ENCODE measurements at regions not wholly inside any gene's neighbourhood (a gene's known extent, or its start where the extent isn't known, plus 50 kb on each side); places are given as distances from the start of the nearest gene placed in this dataset.

DNA sequence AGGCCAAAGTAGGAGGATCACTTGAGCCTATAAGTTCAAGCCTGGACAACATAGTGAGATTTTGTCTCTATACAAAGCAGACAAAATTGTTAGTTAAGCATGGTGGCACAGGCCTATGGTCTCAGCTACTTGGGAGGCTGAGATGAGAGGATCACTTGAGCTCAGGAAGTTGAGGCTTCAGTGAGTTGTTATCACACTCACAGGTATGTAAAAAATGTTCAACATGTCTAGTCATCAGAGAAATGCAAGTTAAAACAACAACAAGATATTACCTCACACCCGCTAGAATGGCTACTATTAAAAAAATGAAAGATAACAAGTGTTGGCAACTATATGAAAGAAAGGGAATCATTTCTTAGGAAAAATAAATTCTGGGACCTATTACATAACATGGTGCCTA is 341.5 kb upstream of the ST8SIA4 start:
- TF ChIP-seq, protein P1, sequence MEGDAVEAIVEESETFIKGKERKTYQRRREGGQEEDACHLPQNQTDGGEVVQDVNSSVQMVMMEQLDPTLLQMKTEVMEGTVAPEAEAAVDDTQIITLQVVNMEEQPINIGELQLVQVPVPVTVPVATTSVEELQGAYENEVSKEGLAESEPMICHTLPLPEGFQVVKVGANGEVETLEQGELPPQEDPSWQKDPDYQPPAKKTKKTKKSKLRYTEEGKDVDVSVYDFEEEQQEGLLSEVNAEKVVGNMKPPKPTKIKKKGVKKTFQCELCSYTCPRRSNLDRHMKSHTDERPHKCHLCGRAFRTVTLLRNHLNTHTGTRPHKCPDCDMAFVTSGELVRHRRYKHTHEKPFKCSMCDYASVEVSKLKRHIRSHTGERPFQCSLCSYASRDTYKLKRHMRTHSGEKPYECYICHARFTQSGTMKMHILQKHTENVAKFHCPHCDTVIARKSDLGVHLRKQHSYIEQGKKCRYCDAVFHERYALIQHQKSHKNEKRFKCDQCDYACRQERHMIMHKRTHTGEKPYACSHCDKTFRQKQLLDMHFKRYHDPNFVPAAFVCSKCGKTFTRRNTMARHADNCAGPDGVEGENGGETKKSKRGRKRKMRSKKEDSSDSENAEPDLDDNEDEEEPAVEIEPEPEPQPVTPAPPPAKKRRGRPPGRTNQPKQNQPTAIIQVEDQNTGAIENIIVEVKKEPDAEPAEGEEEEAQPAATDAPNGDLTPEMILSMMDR (conservative IDR thresholded peaks at IDR 0.05; ENCODE audit: low read depth, low read length): no peak
- TF ChIP-seq EZH2 (IDR thresholded peaks at IDR 0.05; ENCODE audit: borderline replicate concordance, low read depth, low read length, poor library complexity, severe bottlenecking): no peak

Data from A673 (cell line).